ENCODE measurements at regions not wholly inside any gene's neighbourhood (a gene's known extent, or its start where the extent isn't known, plus 50 kb on each side); places are given as distances from the start of the nearest gene placed in this dataset.

GRCh38 chr4:54967289-54967688 lies 158.1 kb downstream of the KDR start:
- H3K4me3 Mint-ChIP-seq = no peak overlapping the region
- no peaks in the 10 kb centered on the region for H3K27me3 Mint-ChIP-seq
- CTCF ChIA-PET = no interaction called here
- DNase-seq (no peak), ATAC-seq (no peak)
- no peaks in the 10 kb centered on the region for H3K9me3 Mint-ChIP-seq (ENCODE audit: low read depth)
- H3K4me1 Mint-ChIP-seq = no peaks in the 10 kb centered on the region
- H3K36me3 Mint-ChIP-seq = no peaks in the 10 kb centered on the region
- no peak overlapping the region for H3K27ac Mint-ChIP-seq

GRCh38 chr4:54961357-54961975 lies 163.9 kb downstream of the KDR start:
- Mint-ChIP-seq H3K4me1 (no peaks in the 10 kb centered on the region), H3K9me3 (ENCODE audit: low read depth) (no peaks in the 10 kb centered on the region), H3K27ac (no peak overlapping the region), H3K36me3 (no peaks in the 10 kb centered on the region), H3K27me3 (no peaks in the 10 kb centered on the region), H3K4me3 (no peak overlapping the region)
- CTCF ChIA-PET = no interaction called here
- no peak for ATAC-seq
- no peak for DNase-seq

- Mint-ChIP-seq H3K4me3 (no peak overlapping the region), H3K4me1 (no peaks in the 10 kb centered on the region), H3K27me3 (no peaks in the 10 kb centered on the region), H3K9me3 (ENCODE audit: low read depth) (no peaks in the 10 kb centered on the region), H3K27ac (no peak overlapping the region), H3K36me3 (no peaks in the 10 kb centered on the region)
- CTCF ChIA-PET = no interaction called here
- DNase-seq (no peak), ATAC-seq (no peak)
Observed at GRCh38 chr4:54959651-54960116, 165.7 kb downstream of the KDR start.

- DNase-seq = no peak
- H3K4me3 Mint-ChIP-seq = no peak overlapping the region
- H3K36me3 Mint-ChIP-seq = no peaks in the 10 kb centered on the region
- no peaks in the 10 kb centered on the region for H3K4me1 Mint-ChIP-seq
- CTCF ChIA-PET = no interaction called here
- no peak for ATAC-seq
- H3K27me3 Mint-ChIP-seq = no peaks in the 10 kb centered on the region
- H3K27ac Mint-ChIP-seq = no peak overlapping the region
- no peaks in the 10 kb centered on the region for H3K9me3 Mint-ChIP-seq (ENCODE audit: low read depth)
Observed at GRCh38 chr4:54959131-54959530, 166.3 kb downstream of the KDR start.

- Mint-ChIP-seq H3K9me3 (ENCODE audit: low read depth) (no peaks in the 10 kb centered on the region), H3K27me3 (no peaks in the 10 kb centered on the region), H3K4me1 (no peaks in the 10 kb centered on the region), H3K27ac (no peak overlapping the region), H3K36me3 (no peaks in the 10 kb centered on the region), H3K4me3 (no peak overlapping the region)
- CTCF ChIA-PET = no interaction called here
- ATAC-seq (no peak), DNase-seq (no peak)
Observed at GRCh38 chr4:54958236-54958635, 167.2 kb downstream of the KDR start.

GRCh38 chr4:54954656-54955388 lies 170.6 kb downstream of the KDR start:
- ATAC-seq = no peak
- CTCF ChIA-PET = no interaction called here
- H3K4me1 Mint-ChIP-seq = no peaks in the 10 kb centered on the region

GRCh38 chr4:54946741-54947140 lies 178.7 kb downstream of the KDR start:
- Mint-ChIP-seq H3K4me1 (peaks cover 3% of the 10 kb centered on the region), H3K27me3 (no peaks in the 10 kb centered on the region), H3K9me3 (ENCODE audit: low read depth) (no peaks in the 10 kb centered on the region), H3K36me3 (no peaks in the 10 kb centered on the region), H3K4me3 (no peak overlapping the region), H3K27ac (no peak overlapping the region)
- DNase-seq (no peak), ATAC-seq (no peak)
- CTCF ChIA-PET = interaction anchor here (1.6 kb wide), 1 partner anchor 16 kb away, joined by 5 read pairs; no protein-coding TSS in a partner anchor

More at GRCh38 chr4:54954656-54955388, 170.6 kb downstream of the KDR start:
- Mint-ChIP-seq H3K27ac (no peak overlapping the region), H3K27me3 (no peaks in the 10 kb centered on the region), H3K4me3 (no peak overlapping the region), H3K9me3 (ENCODE audit: low read depth) (no peaks in the 10 kb centered on the region), H3K36me3 (no peaks in the 10 kb centered on the region)
- DNase-seq = no peak

GRCh38 chr4:54945838-54946237 lies 179.6 kb downstream of the KDR start:
- H3K4me3 Mint-ChIP-seq = no peak overlapping the region
- DNase-seq = no peak
- H3K36me3 Mint-ChIP-seq = no peaks in the 10 kb centered on the region
- no peak for ATAC-seq
- H3K4me1 Mint-ChIP-seq = peaks cover 3% of the 10 kb centered on the region
- CTCF ChIA-PET = interaction anchor here (1.6 kb wide), 1 partner anchor 15 kb away, joined by 5 read pairs; no protein-coding TSS in a partner anchor
- no peak overlapping the region for H3K27ac Mint-ChIP-seq
- no peaks in the 10 kb centered on the region for H3K27me3 Mint-ChIP-seq
- no peaks in the 10 kb centered on the region for H3K9me3 Mint-ChIP-seq (ENCODE audit: low read depth)

- CTCF ChIA-PET = no interaction called here
- no peak overlapping the region for H3K4me3 Mint-ChIP-seq
- ATAC-seq (no peak), DNase-seq (no peak)
- no peaks in the 10 kb centered on the region for H3K9me3 Mint-ChIP-seq (ENCODE audit: low read depth)
- no peaks in the 10 kb centered on the region for H3K36me3 Mint-ChIP-seq
- no peaks in the 10 kb centered on the region for H3K27me3 Mint-ChIP-seq
- peaks cover 3% of the 10 kb centered on the region for H3K4me1 Mint-ChIP-seq
- H3K27ac Mint-ChIP-seq = no peak overlapping the region
Observed at GRCh38 chr4:54942721-54943120, 182.7 kb downstream of the KDR start.

GRCh38 chr4:54941994-54942552 lies 183.3 kb downstream of the KDR start:
- DNase-seq = no peak
- H3K4me1 Mint-ChIP-seq = peaks cover 3% of the 10 kb centered on the region
- H3K27ac Mint-ChIP-seq = no peak overlapping the region
- CTCF ChIA-PET = no interaction called here
- ATAC-seq = no peak
- H3K36me3 Mint-ChIP-seq = no peaks in the 10 kb centered on the region
- no peaks in the 10 kb centered on the region for H3K9me3 Mint-ChIP-seq (ENCODE audit: low read depth)
- H3K4me3 Mint-ChIP-seq = no peak overlapping the region
- H3K27me3 Mint-ChIP-seq = no peaks in the 10 kb centered on the region

GRCh38 chr4:54940996-54941865 lies 184.2 kb downstream of the KDR start:
- Mint-ChIP-seq H3K4me1 (peaks cover 3% of the 10 kb centered on the region), H3K9me3 (ENCODE audit: low read depth) (no peaks in the 10 kb centered on the region), H3K4me3 (no peak overlapping the region), H3K27ac (no peak overlapping the region), H3K36me3 (no peaks in the 10 kb centered on the region), H3K27me3 (no peaks in the 10 kb centered on the region)
- ATAC-seq = no peak
- no peak for DNase-seq
- CTCF ChIA-PET = no interaction called here

- Mint-ChIP-seq H3K9me3 (ENCODE audit: low read depth) (no peaks in the 10 kb centered on the region), H3K27ac (no peak overlapping the region), H3K27me3 (no peaks in the 10 kb centered on the region), H3K4me3 (no peak overlapping the region), H3K36me3 (no peaks in the 10 kb centered on the region), H3K4me1 (no peaks in the 10 kb centered on the region)
- DNase-seq (no peak), ATAC-seq (no peak)
- CTCF ChIA-PET = no interaction called here
Observed at GRCh38 chr4:54937501-54937900, 187.9 kb downstream of the KDR start.

- no peak for DNase-seq
- CTCF ChIA-PET = no interaction called here
- Mint-ChIP-seq H3K27ac (no peak overlapping the region), H3K4me1 (no peaks in the 10 kb centered on the region), H3K27me3 (no peaks in the 10 kb centered on the region), H3K4me3 (no peak overlapping the region), H3K36me3 (no peaks in the 10 kb centered on the region), H3K9me3 (ENCODE audit: low read depth) (no peaks in the 10 kb centered on the region)
- no peak for ATAC-seq
Observed at GRCh38 chr4:54933579-54933978, 191.8 kb downstream of the KDR start.

Data from activated CD8-positive, alpha-beta memory T cell treated with anti-CD3 and anti-CD28 coated beads, Interleukin-2, amount 10 ng/mL, durations not matched to agents 7 days and 5 days (primary cell).